A204.1 (cell line): ENCODE measurements at regions not wholly inside any gene's neighbourhood (a gene's known extent, or its start where the extent isn't known, plus 50 kb on each side); places are given as distances from the start of the nearest gene placed in this dataset.
"Not testable (repeated sequence)": the region's sequence is repeated elsewhere in the genome, so short reads cannot be mapped to it uniquely, and the experiment has no call there.

Experiments used
- FAIRE-seq: peaks from 2 replicates; lab custom pipeline; 2012; peaks lifted over from hg19 to GRCh38; lab: Jason Lieb, UNC

- no peak for FAIRE-seq
These were observed 59.2 kb downstream of the C9orf50 start for GRCh38 chr9:129561594-129562281.

- no peak for FAIRE-seq
These were observed 60.0 kb downstream of the C9orf50 start for GRCh38 chr9:129560881-129561306.

- FAIRE-seq = no peak
These were observed 61.4 kb downstream of the C9orf50 start for GRCh38 chr9:129559506-129559881.

GRCh38 chr9:129558551-129559505 is 62.1 kb downstream of the C9orf50 start:
- FAIRE-seq = no peak

- no peak for FAIRE-seq
These were observed 62.8 kb downstream of the C9orf50 start for GRCh38 chr9:129558063-129558550.

- no peak for FAIRE-seq
These were observed 63.5 kb downstream of the C9orf50 start for GRCh38 chr9:129557192-129558036.

GRCh38 chr9:129556491-129557191 is 64.3 kb downstream of the C9orf50 start:
- FAIRE-seq = no peak

GRCh38 chr9:129555512-129556215 is 65.2 kb downstream of the C9orf50 start:
- no peak for FAIRE-seq

- FAIRE-seq = no peak
These were observed 66.3 kb downstream of the C9orf50 start for GRCh38 chr9:129554649-129555048.

GRCh38 chr9:129553277-129553676 is 67.6 kb downstream of the C9orf50 start:
- FAIRE-seq = no peak

GRCh38 chr9:129552064-129552463 is 68.8 kb downstream of the C9orf50 start:
- FAIRE-seq = no peak

GRCh38 chr9:129551393-129551973 is 69.4 kb downstream of the C9orf50 start:
- FAIRE-seq = no peak

- FAIRE-seq = not testable (repeated sequence)
These were observed 69.9 kb downstream of the C9orf50 start for GRCh38 chr9:129550977-129551376.

- no peak for FAIRE-seq
These were observed 70.6 kb downstream of the C9orf50 start for GRCh38 chr9:129550199-129550839.

- FAIRE-seq = no peak
These were observed 71.2 kb downstream of the C9orf50 start for GRCh38 chr9:129549684-129550083.

GRCh38 chr9:129549139-129549538 is 71.8 kb downstream of the C9orf50 start:
- FAIRE-seq = no peak

- FAIRE-seq = no peak
These were observed 72.2 kb downstream of the C9orf50 start for GRCh38 chr9:129548571-129549135.

GRCh38 chr9:129547869-129548570 is 72.9 kb downstream of the C9orf50 start:
- no peak for FAIRE-seq

GRCh38 chr9:129547063-129547462 is 73.8 kb downstream of the C9orf50 start:
- FAIRE-seq = no peak
